Natural killer cell (primary cell): ENCODE measurements at regions not wholly inside any gene's neighbourhood (a gene's known extent, or its start where the extent isn't known, plus 50 kb on each side); places are given as distances from the start of the nearest gene placed in this dataset.

ENCODE experiments used
- ATAC-seq, 3 donors: fragments of 150-1000 bp in 2 of 3; fragments of 200-7000 bp in 1 of 3; cut with Tn5 transposase; 1 replicate in 1 of 3; 2 replicates in 2 of 3; pipeline ENCODE4 v1.10.0; 2021; ENCODE audit warnings: mild to moderate bottlenecking in 2 of 3, moderate library complexity in 2 of 3
- DNase-seq, 2 donors: peaks; one replicate each; pipeline versions ENCODE4 v3.0.0 to v3.0.0-alpha.2; 2013 to 2021; ENCODE audit warnings: mixed read lengths in 1 of 2
- H3K27ac ChIP-seq: one replicate; pipeline ENCODE4 v1.5.1; 2013; ENCODE audit warnings: mild to moderate bottlenecking, low read length
- H3K27me3 ChIP-seq: one replicate; pipeline ENCODE4 v1.6.1; 2013; ENCODE audit warnings: low read length; ENCODE audit not compliant: control insufficient read depth, insufficient read depth
- H3K36me3 ChIP-seq: one replicate; pipeline ENCODE4 v1.6.1; 2013; ENCODE audit warnings: low read length; ENCODE audit not compliant: control insufficient read depth, insufficient read depth
- H3K4me1 ChIP-seq: one replicate; pipeline ENCODE4 v1.6.1; 2013; ENCODE audit warnings: low read length; ENCODE audit not compliant: control insufficient read depth, insufficient read depth
- H3K4me3 ChIP-seq: one replicate; pipeline ENCODE4 v1.5.1; 2013; ENCODE audit warnings: low read length
- H3K9me3 ChIP-seq: one replicate; pipeline ENCODE4 v1.6.1; 2013; ENCODE audit warnings: low read length; ENCODE audit not compliant: control insufficient read depth, insufficient read depth
- H3K27ac Mint-ChIP-seq, 2 donors: one replicate each; pipeline ENCODE4 v1.8.0; 2022; ENCODE audit warnings: mild to moderate bottlenecking in 2 of 2, mixed read lengths in 2 of 2, moderate library complexity in 1 of 2
- H3K27me3 Mint-ChIP-seq, 2 donors: one replicate each; pipeline ENCODE4 v1.8.0; 2022; ENCODE audit warnings: low read depth in 2 of 2, mixed read lengths in 2 of 2
- H3K36me3 Mint-ChIP-seq: one replicate; pipeline ENCODE4 v1.8.0; 2022; ENCODE audit warnings: mixed read lengths
- H3K4me1 Mint-ChIP-seq, 2 donors: one replicate each; pipeline ENCODE4 v1.8.0; 2022; ENCODE audit warnings: mixed read lengths in 2 of 2
- H3K4me3 Mint-ChIP-seq: one replicate; pipeline ENCODE4 v1.8.0; 2022; ENCODE audit warnings: mild to moderate bottlenecking, moderate library complexity, mixed read lengths
- H3K9me3 Mint-ChIP-seq, 2 donors: one replicate each; pipeline ENCODE4 v1.8.0; 2022; ENCODE audit warnings: mixed read lengths in 2 of 2
- WGBS: methylation state at CpG from one replicate; pipeline ENCODE4 v1.1.7; 2013; ENCODE audit warnings: missing lambda C conversion rate; ENCODE audit not compliant: insufficient coverage; 5-methylcytosine and 5-hydroxymethylcytosine counted together
- intact Hi-C: fragments of 100-400 bp; cut with micrococcal nuclease; formaldehyde crosslinking; loops from one replicate; pipeline ENCODE4 v1.14.2; 2022
- TF ChIP-seq, protein P1 (sequence below): fragments of 200-600 bp; IDR thresholded peaks from one replicate; pipeline ENCODE4 v1.8.0; 2022; ENCODE audit warnings: antibody characterized with exemption

DNA sequence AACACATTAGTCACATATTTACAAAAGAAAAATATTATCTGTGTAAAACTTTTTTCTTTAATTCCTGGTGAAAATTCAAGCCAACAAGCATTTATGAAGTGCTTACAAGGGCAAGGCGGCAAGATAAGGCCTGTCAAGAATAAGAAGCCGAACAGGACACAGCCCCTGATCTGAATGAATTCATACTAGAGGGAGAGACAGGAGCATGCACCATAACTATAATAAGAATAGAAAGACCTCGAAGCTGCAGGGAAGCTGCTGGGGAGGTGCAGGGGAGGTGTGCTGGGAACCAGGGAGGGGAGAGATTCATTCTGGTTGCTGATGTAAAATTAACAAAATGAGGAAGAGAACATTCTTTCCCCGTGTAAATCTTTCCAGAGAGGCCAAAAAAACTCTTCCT is 60.5 kb upstream of the TARDBP start:
- H3K9me3 Mint-ChIP-seq: no peaks in the 10 kb centered on the region
- Histone ChIP-seq H3K9me3 (no peaks in the 10 kb centered on the region), H3K27ac (no peak overlapping the region), H3K4me1 (no peaks in the 10 kb centered on the region), H3K4me3 (no peak overlapping the region), H3K36me3 (no peaks in the 10 kb centered on the region), H3K27me3 (no peaks in the 10 kb centered on the region)
- H3K36me3 Mint-ChIP-seq: no peaks in the 10 kb centered on the region
- 46% methylated on average over 4 of the region's 4 CpGs for WGBS
- H3K4me3 Mint-ChIP-seq: no peak overlapping the region
- intact Hi-C loops: no loop called here
- H3K27ac Mint-ChIP-seq: no peak overlapping the region
- H3K4me1 Mint-ChIP-seq: no peaks in the 10 kb centered on the region
- DNase-seq (no peak), ATAC-seq (no peak)
- peaks cover 3 to 7% of the 10 kb centered on the region in 2 donors for H3K27me3 Mint-ChIP-seq
- TF ChIP-seq, protein P1, sequence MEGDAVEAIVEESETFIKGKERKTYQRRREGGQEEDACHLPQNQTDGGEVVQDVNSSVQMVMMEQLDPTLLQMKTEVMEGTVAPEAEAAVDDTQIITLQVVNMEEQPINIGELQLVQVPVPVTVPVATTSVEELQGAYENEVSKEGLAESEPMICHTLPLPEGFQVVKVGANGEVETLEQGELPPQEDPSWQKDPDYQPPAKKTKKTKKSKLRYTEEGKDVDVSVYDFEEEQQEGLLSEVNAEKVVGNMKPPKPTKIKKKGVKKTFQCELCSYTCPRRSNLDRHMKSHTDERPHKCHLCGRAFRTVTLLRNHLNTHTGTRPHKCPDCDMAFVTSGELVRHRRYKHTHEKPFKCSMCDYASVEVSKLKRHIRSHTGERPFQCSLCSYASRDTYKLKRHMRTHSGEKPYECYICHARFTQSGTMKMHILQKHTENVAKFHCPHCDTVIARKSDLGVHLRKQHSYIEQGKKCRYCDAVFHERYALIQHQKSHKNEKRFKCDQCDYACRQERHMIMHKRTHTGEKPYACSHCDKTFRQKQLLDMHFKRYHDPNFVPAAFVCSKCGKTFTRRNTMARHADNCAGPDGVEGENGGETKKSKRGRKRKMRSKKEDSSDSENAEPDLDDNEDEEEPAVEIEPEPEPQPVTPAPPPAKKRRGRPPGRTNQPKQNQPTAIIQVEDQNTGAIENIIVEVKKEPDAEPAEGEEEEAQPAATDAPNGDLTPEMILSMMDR: no peak

DNA sequence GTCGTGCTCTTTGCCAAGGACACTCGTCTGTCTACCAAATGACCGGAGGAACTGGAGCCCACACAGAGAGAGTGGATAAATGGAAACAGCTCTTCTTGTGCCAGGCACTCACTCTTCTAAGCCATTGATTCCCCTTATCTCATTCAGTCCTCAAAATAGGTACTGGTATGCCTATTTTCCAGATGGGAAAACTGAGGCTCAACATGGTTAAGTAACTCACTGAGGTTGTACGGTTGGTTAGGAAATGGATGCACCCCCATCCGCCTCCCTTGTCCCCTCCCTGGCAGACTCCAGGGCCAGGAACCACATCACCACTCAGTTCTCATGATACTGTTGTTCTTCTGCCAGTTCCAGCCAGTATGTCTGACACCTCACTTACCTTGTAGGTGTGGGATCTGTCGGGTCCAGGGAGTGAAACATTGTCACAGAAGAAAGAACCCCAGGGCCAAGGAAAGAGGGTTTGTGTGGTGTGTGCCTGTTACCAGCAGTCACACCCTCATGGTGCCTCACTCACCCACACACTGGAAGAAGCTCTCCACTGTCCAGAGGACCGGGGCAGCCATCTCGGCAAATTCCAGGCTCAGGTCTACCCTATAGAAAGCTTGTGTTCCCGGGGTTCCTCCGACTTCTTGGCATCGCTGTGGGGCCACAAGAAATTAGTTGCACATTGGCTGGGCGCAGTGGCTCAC is 58.8 kb upstream of the TARDBP start:
- Mint-ChIP-seq H3K27me3 (peaks cover 3 to 7% of the 10 kb centered on the region in 2 donors), H3K4me3 (no peak overlapping the region)
- intact Hi-C loops: no loop called here

GRCh38 chr1:10957133-10957532 is 55.3 kb upstream of the TARDBP start:
- Histone ChIP-seq H3K4me1 (peaks cover 9% of the 10 kb centered on the region), H3K9me3 (no peaks in the 10 kb centered on the region), H3K27ac (no peak overlapping the region), H3K36me3 (no peaks in the 10 kb centered on the region), H3K27me3 (peaks cover 3% of the 10 kb centered on the region), H3K4me3 (no peak overlapping the region)
- intact Hi-C loops: no loop called here
- no peaks in the 10 kb centered on the region for H3K36me3 Mint-ChIP-seq
- DNase-seq (no peak), ATAC-seq (no peak)
- peaks cover 3 to 7% of the 10 kb centered on the region in 2 donors for H3K27me3 Mint-ChIP-seq
- H3K4me1 Mint-ChIP-seq: peaks cover 0 to 7% of the 10 kb centered on the region in 2 donors
- WGBS: 78% methylated on average over 14 of the region's 15 CpGs
- TF ChIP-seq, protein P1: no peak
- no peak overlapping the region for H3K4me3 Mint-ChIP-seq
- no peaks in the 10 kb centered on the region for H3K9me3 Mint-ChIP-seq
- no peak overlapping the region for H3K27ac Mint-ChIP-seq

More for the DNA sequence above, 58.8 kb upstream of the TARDBP start:
- Histone ChIP-seq H3K27ac (no peak overlapping the region), H3K9me3 (no peaks in the 10 kb centered on the region), H3K36me3 (no peaks in the 10 kb centered on the region), H3K4me3 (no peak overlapping the region), H3K4me1 (no peaks in the 10 kb centered on the region), H3K27me3 (no peaks in the 10 kb centered on the region)
- Mint-ChIP-seq H3K4me1 (no peaks in the 10 kb centered on the region), H3K9me3 (no peaks in the 10 kb centered on the region), H3K27ac (no peak overlapping the region), H3K36me3 (no peaks in the 10 kb centered on the region)
- ATAC-seq (no peak), DNase-seq (no peak)
- TF ChIP-seq, protein P1: no peak
- WGBS: 89% methylated on average over 11 of the region's 12 CpGs

GRCh38 chr1:10958614-10959013 is 53.8 kb upstream of the TARDBP start:
- TF ChIP-seq, protein P1: no peak
- Mint-ChIP-seq H3K36me3 (no peaks in the 10 kb centered on the region), H3K27ac (no peak overlapping the region), H3K4me3 (no peak overlapping the region), H3K27me3 (peaks cover 0 to 7% of the 10 kb centered on the region in 2 donors), H3K4me1 (peaks cover 0 to 7% of the 10 kb centered on the region in 2 donors), H3K9me3 (no peaks in the 10 kb centered on the region)
- WGBS: 89% methylated on average over 10 of the region's 10 CpGs
- H3K27me3 ChIP-seq: peaks cover 3% of the 10 kb centered on the region
- ATAC-seq (no peak), DNase-seq (no peak)
- intact Hi-C loops: no loop called here
- H3K4me3 ChIP-seq: no peak overlapping the region
- no peaks in the 10 kb centered on the region for H3K9me3 ChIP-seq
- no peaks in the 10 kb centered on the region for H3K36me3 ChIP-seq
- H3K4me1 ChIP-seq: peaks cover 9% of the 10 kb centered on the region
- no peak overlapping the region for H3K27ac ChIP-seq
